ENCODE measurements at regions not wholly inside any gene's neighbourhood (a gene's known extent, or its start where the extent isn't known, plus 50 kb on each side); places are given as distances from the start of the nearest gene placed in this dataset.

GRCh38 chr4:160423879-160424451, 1321.1 kb downstream of the RAPGEF2 start:
- TF ChIP-seq POLR2A (IDR thresholded peaks at IDR 0.05; ENCODE audit: low read length) = no peak
- no peak for TF ChIP-seq GATA1 (IDR thresholded peaks at IDR 0.05; ENCODE audit: low read depth, low read length)

All from erythroblast (primary cell).